Activated CD4-positive, alpha-beta memory T cell treated with anti-CD3 and anti-CD28 coated beads for 36 hours (primary cell): ENCODE measurements at regions not wholly inside any gene's neighbourhood (a gene's known extent, or its start where the extent isn't known, plus 50 kb on each side); places are given as distances from the start of the nearest gene placed in this dataset.

ENCODE experiments used
- CTCF ChIA-PET: fragments of 350-600 bp; sonication (Branson Sonifier 250); formaldehyde crosslinking; loops from one replicate; lab custom pipeline; 2021; ENCODE audit warnings: antibody characterized with exemption, inconsistent platforms; lab: Charles Lee
- POLR2A ChIA-PET: fragments of 350-600 bp; sonication (Branson Sonifier 250); formaldehyde crosslinking; loops from one replicate; lab custom pipeline; 2021; ENCODE audit warnings: antibody characterized with exemption; lab: Charles Lee
- DNase-seq: peaks from one replicate; pipeline ENCODE4 v3.0.0-alpha.2; 2020
- H3K27ac Mint-ChIP-seq: one replicate; pipeline ENCODE4 v1.8.0; 2021; ENCODE audit warnings: mixed read lengths
- H3K27me3 Mint-ChIP-seq: one replicate; pipeline ENCODE4 v1.8.0; 2021; ENCODE audit warnings: mixed read lengths
- H3K36me3 Mint-ChIP-seq: one replicate; pipeline ENCODE4 v1.8.0; 2021; ENCODE audit warnings: mixed read lengths
- H3K4me1 Mint-ChIP-seq: one replicate; pipeline ENCODE4 v1.8.0; 2021; ENCODE audit warnings: low read depth, mixed read lengths
- H3K4me3 Mint-ChIP-seq: one replicate; pipeline ENCODE4 v1.8.0; 2021; ENCODE audit warnings: mild to moderate bottlenecking, mixed read lengths
- H3K9me3 Mint-ChIP-seq: one replicate; pipeline ENCODE4 v1.8.0; 2021; ENCODE audit warnings: mixed read lengths
- intact Hi-C: fragments of 100-400 bp; cut with micrococcal nuclease; formaldehyde crosslinking; loops from one replicate; pipeline ENCODE4 v1.15.1; 2023

- H3K27me3 Mint-ChIP-seq = peaks cover 7% of the 10 kb centered on the region
- intact Hi-C loops = no loop called here
- CTCF ChIA-PET = no interaction called here
- H3K4me3 Mint-ChIP-seq = no peak overlapping the region
- POLR2A ChIA-PET = no interaction called here
- no peaks in the 10 kb centered on the region for H3K9me3 Mint-ChIP-seq
- no peak overlapping the region for H3K27ac Mint-ChIP-seq
- no peaks in the 10 kb centered on the region for H3K36me3 Mint-ChIP-seq
- DNase-seq = no peak
- H3K4me1 Mint-ChIP-seq = no peaks in the 10 kb centered on the region
These were observed 54.1 kb upstream of the FOXQ1 start for GRCh38 chr6:1257778-1258177.

- no peaks in the 10 kb centered on the region for H3K4me1 Mint-ChIP-seq
- DNase-seq = no peak
- ChIA-PET POLR2A (no interaction called here), CTCF (no interaction called here)
- no peaks in the 10 kb centered on the region for H3K36me3 Mint-ChIP-seq
- no peak overlapping the region for H3K4me3 Mint-ChIP-seq
- H3K9me3 Mint-ChIP-seq = no peaks in the 10 kb centered on the region
- H3K27me3 Mint-ChIP-seq = peaks cover 7% of the 10 kb centered on the region
- intact Hi-C loops = no loop called here
- H3K27ac Mint-ChIP-seq = no peak overlapping the region
These were observed 55.4 kb upstream of the FOXQ1 start for GRCh38 chr6:1256435-1257008.

DNA sequence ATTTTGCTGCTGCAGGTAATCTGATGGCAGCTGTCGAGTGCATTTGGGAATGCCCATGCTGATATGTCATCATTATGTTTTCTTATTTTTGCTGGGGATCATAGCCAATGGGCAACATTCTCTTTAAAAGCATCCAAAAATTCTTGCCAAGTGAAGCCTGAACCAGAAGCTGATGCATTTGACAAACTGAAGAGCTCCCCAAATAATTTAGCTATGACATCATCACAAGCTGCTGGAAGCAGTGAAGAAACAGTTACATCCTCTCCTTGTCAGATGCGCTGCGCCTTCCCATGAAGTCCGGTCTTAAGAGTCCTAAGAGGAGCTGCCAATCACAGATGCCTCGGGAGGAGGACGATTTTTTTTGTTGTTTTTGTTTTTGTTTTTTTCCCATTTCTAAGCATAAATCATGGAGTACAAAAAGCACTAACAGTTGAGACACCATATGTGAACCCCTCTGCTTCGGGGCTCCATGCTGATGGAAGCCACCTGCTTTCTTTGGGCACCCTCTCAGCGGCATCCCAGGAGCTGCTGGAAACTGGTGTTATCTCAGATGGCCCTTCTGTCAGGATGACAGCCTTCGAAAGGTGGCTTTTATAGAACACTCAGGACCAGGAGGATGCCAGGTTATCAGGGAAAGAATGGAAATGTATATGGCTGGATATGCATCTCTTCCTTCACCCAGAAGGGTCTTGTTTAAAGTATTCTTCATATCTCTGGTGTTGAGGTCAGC lies 56.1 kb upstream of the FOXQ1 start:
- Mint-ChIP-seq H3K4me1 (no peaks in the 10 kb centered on the region), H3K9me3 (no peaks in the 10 kb centered on the region), H3K27me3 (peaks cover 7% of the 10 kb centered on the region), H3K36me3 (no peaks in the 10 kb centered on the region), H3K27ac (no peak overlapping the region), H3K4me3 (no peak overlapping the region)
- intact Hi-C loops = no loop called here
- CTCF ChIA-PET = no interaction called here
- POLR2A ChIA-PET = no interaction called here
- no peak for DNase-seq

- ChIA-PET CTCF (no interaction called here), POLR2A (no interaction called here)
- no peak overlapping the region for H3K4me3 Mint-ChIP-seq
- H3K27me3 Mint-ChIP-seq = peaks cover 7% of the 10 kb centered on the region
- intact Hi-C loops = no loop called here
- H3K9me3 Mint-ChIP-seq = no peaks in the 10 kb centered on the region
- H3K4me1 Mint-ChIP-seq = no peaks in the 10 kb centered on the region
- DNase-seq = no peak
- no peaks in the 10 kb centered on the region for H3K36me3 Mint-ChIP-seq
- H3K27ac Mint-ChIP-seq = no peak overlapping the region
These were observed 57.6 kb upstream of the FOXQ1 start for GRCh38 chr6:1254326-1254725.

DNA sequence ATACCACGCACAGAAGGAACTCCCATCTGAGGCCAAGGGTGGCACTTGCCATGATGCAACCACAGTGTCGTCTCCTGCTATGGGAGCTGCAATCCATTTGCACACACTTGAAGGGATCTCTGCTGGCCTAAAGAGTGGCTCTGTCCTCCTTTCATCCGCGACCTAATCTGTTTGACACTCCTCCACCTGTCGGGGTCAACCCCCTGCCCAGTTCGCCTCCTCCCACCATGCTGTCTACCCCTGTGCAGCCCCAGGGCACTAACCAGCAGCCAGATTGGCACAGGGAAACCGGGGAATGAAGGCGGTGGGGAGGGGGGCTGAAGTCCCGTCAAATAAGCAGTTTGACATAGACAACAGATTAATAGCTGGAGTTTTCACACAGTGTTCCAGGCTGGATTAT lies 58.1 kb upstream of the FOXQ1 start:
- intact Hi-C loops = no loop called here
- no peaks in the 10 kb centered on the region for H3K9me3 Mint-ChIP-seq
- no peaks in the 10 kb centered on the region for H3K36me3 Mint-ChIP-seq
- peaks cover 7% of the 10 kb centered on the region for H3K27me3 Mint-ChIP-seq
- ChIA-PET CTCF (no interaction called here), POLR2A (no interaction called here)
- H3K4me3 Mint-ChIP-seq = no peak overlapping the region
- no peaks in the 10 kb centered on the region for H3K4me1 Mint-ChIP-seq
- no peak overlapping the region for H3K27ac Mint-ChIP-seq
- no peak for DNase-seq

- intact Hi-C loops = no loop called here
- Mint-ChIP-seq H3K9me3 (no peaks in the 10 kb centered on the region), H3K36me3 (no peaks in the 10 kb centered on the region), H3K27me3 (peaks cover 7% of the 10 kb centered on the region), H3K4me3 (no peak overlapping the region), H3K27ac (no peak overlapping the region), H3K4me1 (no peaks in the 10 kb centered on the region)
- ChIA-PET CTCF (no interaction called here), POLR2A (no interaction called here)
- DNase-seq = no peak
These were observed 60.4 kb upstream of the FOXQ1 start for GRCh38 chr6:1251198-1252155.

- Mint-ChIP-seq H3K27ac (no peak overlapping the region), H3K27me3 (peaks cover 5% of the 10 kb centered on the region), H3K4me1 (no peaks in the 10 kb centered on the region), H3K9me3 (no peaks in the 10 kb centered on the region), H3K36me3 (no peaks in the 10 kb centered on the region), H3K4me3 (no peak overlapping the region)
- intact Hi-C loops = no loop called here
- DNase-seq = no peak
- ChIA-PET CTCF (no interaction called here), POLR2A (no interaction called here)
These were observed 61.3 kb upstream of the FOXQ1 start for GRCh38 chr6:1250489-1251197.

GRCh38 chr6:1247894-1248293 lies 64.0 kb upstream of the FOXQ1 start:
- Mint-ChIP-seq H3K4me3 (no peak overlapping the region), H3K9me3 (no peaks in the 10 kb centered on the region), H3K4me1 (no peaks in the 10 kb centered on the region), H3K27me3 (peaks cover 5% of the 10 kb centered on the region), H3K36me3 (no peaks in the 10 kb centered on the region), H3K27ac (no peak overlapping the region)
- CTCF ChIA-PET = no interaction called here
- POLR2A ChIA-PET = no interaction called here
- DNase-seq = no peak
- intact Hi-C loops = no loop called here

GRCh38 chr6:1247056-1247455 lies 64.8 kb upstream of the FOXQ1 start:
- Mint-ChIP-seq H3K4me3 (no peak overlapping the region), H3K4me1 (no peaks in the 10 kb centered on the region), H3K27ac (no peak overlapping the region), H3K36me3 (no peaks in the 10 kb centered on the region), H3K27me3 (peaks cover 5% of the 10 kb centered on the region), H3K9me3 (no peaks in the 10 kb centered on the region)
- POLR2A ChIA-PET = no interaction called here
- CTCF ChIA-PET = no interaction called here
- intact Hi-C loops = no loop called here
- no peak for DNase-seq

- Mint-ChIP-seq H3K4me1 (no peaks in the 10 kb centered on the region), H3K9me3 (no peaks in the 10 kb centered on the region), H3K4me3 (no peak overlapping the region), H3K27me3 (peaks cover 5% of the 10 kb centered on the region), H3K36me3 (no peaks in the 10 kb centered on the region), H3K27ac (no peak overlapping the region)
- POLR2A ChIA-PET = no interaction called here
- CTCF ChIA-PET = no interaction called here
- intact Hi-C loops = no loop called here
- no peak for DNase-seq
These were observed 67.0 kb upstream of the FOXQ1 start for GRCh38 chr6:1244941-1245340.

DNA sequence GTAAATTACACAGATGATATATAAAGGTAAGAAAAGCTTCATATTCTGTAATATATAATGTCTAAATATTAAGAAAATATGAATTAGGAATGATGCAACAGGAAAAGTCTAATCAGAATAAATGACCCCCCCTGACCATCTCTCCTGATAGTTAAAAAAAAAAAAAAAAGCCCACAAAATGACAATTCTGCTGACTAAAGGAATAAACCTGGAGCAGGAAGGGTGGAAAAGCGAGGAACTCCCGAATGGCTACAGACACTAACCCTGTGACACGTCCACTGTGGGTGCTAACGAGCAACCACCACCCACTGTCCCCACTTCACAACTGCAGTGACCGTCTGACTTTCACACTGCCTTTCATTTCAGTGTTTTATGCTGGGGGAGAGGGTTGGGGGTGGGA lies 67.6 kb upstream of the FOXQ1 start:
- no peaks in the 10 kb centered on the region for H3K4me1 Mint-ChIP-seq
- H3K27ac Mint-ChIP-seq = no peak overlapping the region
- no peaks in the 10 kb centered on the region for H3K36me3 Mint-ChIP-seq
- CTCF ChIA-PET = no interaction called here
- H3K9me3 Mint-ChIP-seq = no peaks in the 10 kb centered on the region
- peaks cover 5% of the 10 kb centered on the region for H3K27me3 Mint-ChIP-seq
- no peak overlapping the region for H3K4me3 Mint-ChIP-seq
- intact Hi-C loops = no loop called here
- no peak for DNase-seq
- POLR2A ChIA-PET = no interaction called here

- POLR2A ChIA-PET = no interaction called here
- intact Hi-C loops = no loop called here
- Mint-ChIP-seq H3K9me3 (no peaks in the 10 kb centered on the region), H3K4me1 (no peaks in the 10 kb centered on the region), H3K27me3 (peaks cover 5% of the 10 kb centered on the region), H3K4me3 (no peak overlapping the region), H3K27ac (no peak overlapping the region), H3K36me3 (no peaks in the 10 kb centered on the region)
- CTCF ChIA-PET = no interaction called here
- DNase-seq = no peak
These were observed 69.5 kb upstream of the FOXQ1 start for GRCh38 chr6:1242446-1242845.
